ENCODE measurements at regions not wholly inside any gene's neighbourhood (a gene's known extent, or its start where the extent isn't known, plus 50 kb on each side); places are given as distances from the start of the nearest gene placed in this dataset.

- no peak for FAIRE-seq
- H3K9me1 ChIP-seq (ENCODE audit: control insufficient read depth, insufficient read depth, low read length) = no peaks in the 10 kb centered on the region
- H3K4me2 ChIP-seq (ENCODE audit: insufficient read depth, low read length) = no peak overlapping the region
- ATAC-seq = no peak
- no peak for DNase-seq (ENCODE audit: extremely low read depth in 1 of 4, low spot score in 3 of 4)
- in situ Hi-C loops (cut with MboI) = no loop called here
- no TSS peak for BruUV-seq (replicated peaks)
- no peak overlapping the region for H2AFZ ChIP-seq (ENCODE audit: low read depth, low read length)
- H3K9me3 ChIP-seq (replicated peaks; ENCODE audit: control insufficient read depth, insufficient read depth, low read depth, low read length) = no peaks in the 10 kb centered on the region
- H3K36me3 ChIP-seq (ENCODE audit: control insufficient read depth, insufficient read depth, low read length) = no peaks in the 10 kb centered on the region
- ChIA-PET CTCF (ENCODE audit: low intra/inter-chr PET ratio) (no interaction called here), POLR2A (no interaction called here)
- no peak overlapping the region for H3K4me3 ChIP-seq
- no peaks in the 10 kb centered on the region for H3K79me2 ChIP-seq (ENCODE audit: control insufficient read depth, insufficient read depth, low read length)
- intact Hi-C loops (cut with micrococcal nuclease) = no loop called here
- no peak overlapping the region for H3K9ac ChIP-seq (ENCODE audit: insufficient read depth in 1 of 2, low read depth in 2 of 2, low read length in 2 of 2)
- H3K4me1 ChIP-seq (replicated peaks in 1 of 2; ENCODE audit: control insufficient read depth in 2 of 2, insufficient read depth in 2 of 2, low read length in 2 of 2) = no peaks in the 10 kb centered on the region
- no peak overlapping the region for H3K27ac ChIP-seq (ENCODE audit: extremely low read depth, low read depth, low read length)
- no peaks in the 10 kb centered on the region for H3K27me3 ChIP-seq (ENCODE audit: control insufficient read depth in 2 of 2, insufficient read depth in 2 of 2, low read length in 2 of 2)
- H4K20me1 ChIP-seq (replicated peaks; ENCODE audit: control insufficient read depth, insufficient read depth, low read length) = no peaks in the 10 kb centered on the region
- TF ChIP-seq RREB1 (CRISPR knock-in tag; IDR thresholded peaks at IDR 0.05) (no peak), IRF9 (tag; IDR thresholded peaks at IDR 0.05) (no peak), DNMT1 (IDR thresholded peaks at IDR 0.05) (no peak), DDX20 (tag; IDR thresholded peaks at IDR 0.05; ENCODE audit: low read depth) (no peak), CBX2 (IDR thresholded peaks at IDR 0.05; ENCODE audit: insufficient read depth, low read length, poor library complexity, severe bottlenecking) (no peak), ZNF140 (CRISPR knock-in tag; IDR thresholded peaks at IDR 0.05) (no peak), PRPF4 (IDR thresholded peaks at IDR 0.05; ENCODE audit: insufficient read depth, low read depth, low read length, poor library complexity, severe bottlenecking) (no peak), TEAD1 (CRISPR knock-in tag; IDR thresholded peaks at IDR 0.05) (no peak), HLTF (IDR thresholded peaks at IDR 0.05) (no peak), SMARCE1 (IDR thresholded peaks at IDR 0.05) (no peak), HNRNPH1 (optimal IDR thresholded peaks at IDR 0.05; ENCODE audit: low read depth, low read length) (no peak), SRSF3 (IDR thresholded peaks at IDR 0.05; ENCODE audit: insufficient read depth, low read length) (no peak), ZKSCAN8 (CRISPR knock-in tag; IDR thresholded peaks at IDR 0.05) (no peak), ZNF165 (CRISPR knock-in tag; IDR thresholded peaks at IDR 0.05; ENCODE audit: borderline replicate concordance) (no peak), BHLHE40 (IDR thresholded peaks at IDR 0.05; ENCODE audit: low read length) (no peak)
Measured at GRCh38 chr6:74717591-74717990, 488.3 kb downstream of the COL12A1 start.

Data from K562 (cell line).